IMR-90 (cell line): ENCODE measurements at regions not wholly inside any gene's neighbourhood (a gene's known extent, or its start where the extent isn't known, plus 50 kb on each side); places are given as distances from the start of the nearest gene placed in this dataset.

Source experiments
- CEBPB ChIP-seq: IDR thresholded peaks from 2 replicates; pipeline ENCODE4 v1.6.1; 2012; ENCODE audit warnings: low read depth, low read length, improper control_type of control experiment
- CHD1 ChIP-seq: IDR thresholded peaks from 2 replicates; pipeline ENCODE4 v1.6.1; 2012; ENCODE audit warnings: low read depth, low read length, improper control_type of control experiment
- FOS ChIP-seq: fragments of 150-350 bp; IDR thresholded peaks from 2 replicates; pipeline ENCODE4 v1.6.1; 2016; ENCODE audit warnings: low read depth, low read length
- MAFK ChIP-seq: IDR thresholded peaks from 2 replicates; pipeline ENCODE4 v1.6.1; 2012; ENCODE audit warnings: low read depth, low read length, improper control_type of control experiment
- MAZ ChIP-seq: IDR thresholded peaks from 2 replicates; pipeline ENCODE4 v1.6.1; 2012; ENCODE audit warnings: low read depth, mild to moderate bottlenecking, low read length, improper control_type of control experiment, moderate library complexity, borderline replicate concordance
- MXI1 ChIP-seq: IDR thresholded peaks from 2 replicates; pipeline ENCODE4 v1.6.1; 2012; ENCODE audit warnings: low read depth, mild to moderate bottlenecking, low read length, moderate library complexity, borderline replicate concordance
- NFE2L2 ChIP-seq: fragments of 150-350 bp; IDR thresholded peaks from 2 replicates; pipeline ENCODE4 v1.6.1; 2016; ENCODE audit warnings: low read depth, mild to moderate bottlenecking, low read length
- POLR2A ChIP-seq: IDR thresholded peaks from 2 replicates; pipeline ENCODE4 v1.6.1; 2012; ENCODE audit warnings: mild to moderate bottlenecking, low read depth, low read length
- RAD21 ChIP-seq: IDR thresholded peaks from 2 replicates; pipeline ENCODE4 v1.6.1; 2012; ENCODE audit warnings: low read length, improper control_type of control experiment
- RFX5 ChIP-seq: IDR thresholded peaks from 2 replicates; pipeline ENCODE4 v1.8.0; 2012; ENCODE audit warnings: low read depth, mild to moderate bottlenecking, low read length, moderate library complexity
- TF ChIP-seq, protein P1 (sequence below): conservative IDR thresholded peaks from 2 replicates; pipeline ENCODE4 v1.5.1; 2012; ENCODE audit warnings: mild to moderate bottlenecking, low read depth, low read length, improper control_type of control experiment
- TF ChIP-seq, protein P2 (sequence below): fragments of 150-350 bp; IDR thresholded peaks from 2 replicates; pipeline ENCODE4 v1.6.1; 2016; ENCODE audit warnings: low read depth, mild to moderate bottlenecking, low read length, moderate library complexity, borderline replicate concordance

DNA sequence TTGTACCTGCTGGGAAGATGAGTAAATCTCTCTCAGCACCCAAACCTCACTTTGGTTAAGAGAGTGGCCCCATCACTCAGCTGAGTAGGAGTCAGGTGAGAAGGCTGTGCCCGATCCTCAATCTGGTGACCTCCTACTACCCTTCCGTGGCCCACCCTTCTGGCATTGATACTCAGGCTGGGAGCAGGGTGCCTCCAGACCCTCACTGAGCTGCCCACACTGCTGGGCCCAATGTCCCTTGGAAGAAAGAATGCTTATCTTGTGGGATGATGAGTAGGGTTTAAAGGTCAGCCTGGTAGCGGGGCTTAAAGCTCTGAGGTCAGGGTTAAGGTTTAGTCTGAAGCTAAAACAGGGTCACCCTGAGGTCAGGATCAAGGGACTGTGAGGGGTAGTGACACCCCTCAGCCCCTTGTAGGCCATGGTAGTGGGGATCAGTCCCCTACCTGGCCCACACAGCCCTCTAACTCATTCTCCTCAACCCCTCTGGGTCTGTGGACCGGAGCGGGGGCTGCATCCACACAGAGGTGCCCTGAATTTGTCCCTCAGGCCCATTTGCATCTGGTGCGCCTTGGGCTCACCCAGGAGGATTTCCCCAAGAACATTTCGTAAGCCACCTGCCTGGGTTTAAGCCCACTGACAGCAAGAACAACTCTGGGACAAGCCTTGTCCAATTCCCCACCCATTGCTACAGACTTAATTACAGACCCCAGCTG is 123.8 kb downstream of the CYP26B1 start:
- TF ChIP-seq, protein P1, sequence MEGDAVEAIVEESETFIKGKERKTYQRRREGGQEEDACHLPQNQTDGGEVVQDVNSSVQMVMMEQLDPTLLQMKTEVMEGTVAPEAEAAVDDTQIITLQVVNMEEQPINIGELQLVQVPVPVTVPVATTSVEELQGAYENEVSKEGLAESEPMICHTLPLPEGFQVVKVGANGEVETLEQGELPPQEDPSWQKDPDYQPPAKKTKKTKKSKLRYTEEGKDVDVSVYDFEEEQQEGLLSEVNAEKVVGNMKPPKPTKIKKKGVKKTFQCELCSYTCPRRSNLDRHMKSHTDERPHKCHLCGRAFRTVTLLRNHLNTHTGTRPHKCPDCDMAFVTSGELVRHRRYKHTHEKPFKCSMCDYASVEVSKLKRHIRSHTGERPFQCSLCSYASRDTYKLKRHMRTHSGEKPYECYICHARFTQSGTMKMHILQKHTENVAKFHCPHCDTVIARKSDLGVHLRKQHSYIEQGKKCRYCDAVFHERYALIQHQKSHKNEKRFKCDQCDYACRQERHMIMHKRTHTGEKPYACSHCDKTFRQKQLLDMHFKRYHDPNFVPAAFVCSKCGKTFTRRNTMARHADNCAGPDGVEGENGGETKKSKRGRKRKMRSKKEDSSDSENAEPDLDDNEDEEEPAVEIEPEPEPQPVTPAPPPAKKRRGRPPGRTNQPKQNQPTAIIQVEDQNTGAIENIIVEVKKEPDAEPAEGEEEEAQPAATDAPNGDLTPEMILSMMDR: no peak
- no peak for TF ChIP-seq CEBPB
- TF ChIP-seq RAD21: no peak
- no peak for TF ChIP-seq NFE2L2
- TF ChIP-seq POLR2A: no peak
- TF ChIP-seq RFX5: no peak
- no peak for TF ChIP-seq CHD1
- no peak for TF ChIP-seq MXI1
- TF ChIP-seq, protein P2, sequence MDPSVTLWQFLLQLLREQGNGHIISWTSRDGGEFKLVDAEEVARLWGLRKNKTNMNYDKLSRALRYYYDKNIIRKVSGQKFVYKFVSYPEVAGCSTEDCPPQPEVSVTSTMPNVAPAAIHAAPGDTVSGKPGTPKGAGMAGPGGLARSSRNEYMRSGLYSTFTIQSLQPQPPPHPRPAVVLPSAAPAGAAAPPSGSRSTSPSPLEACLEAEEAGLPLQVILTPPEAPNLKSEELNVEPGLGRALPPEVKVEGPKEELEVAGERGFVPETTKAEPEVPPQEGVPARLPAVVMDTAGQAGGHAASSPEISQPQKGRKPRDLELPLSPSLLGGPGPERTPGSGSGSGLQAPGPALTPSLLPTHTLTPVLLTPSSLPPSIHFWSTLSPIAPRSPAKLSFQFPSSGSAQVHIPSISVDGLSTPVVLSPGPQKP: no peak
- no peak for TF ChIP-seq FOS
- TF ChIP-seq MAFK: no peak
- TF ChIP-seq MAZ: no peak
